ENCODE measurements at regions not wholly inside any gene's neighbourhood (a gene's known extent, or its start where the extent isn't known, plus 50 kb on each side); places are given as distances from the start of the nearest gene placed in this dataset.

- WGBS, 4 donors = 8 to 14% (median 12%) methylated on average over 5 of the region's 5 CpGs
- intact Hi-C loops (cut with DNase I) = loop anchor here in 1 of 2 donors (10.0 kb wide), 1 partner anchor 732 kb away; no protein-coding TSS in a partner anchor
- TF ChIP-seq POLR2A (IDR thresholded peaks at IDR 0.05) = no peak
- TF ChIP-seq, protein P1, sequence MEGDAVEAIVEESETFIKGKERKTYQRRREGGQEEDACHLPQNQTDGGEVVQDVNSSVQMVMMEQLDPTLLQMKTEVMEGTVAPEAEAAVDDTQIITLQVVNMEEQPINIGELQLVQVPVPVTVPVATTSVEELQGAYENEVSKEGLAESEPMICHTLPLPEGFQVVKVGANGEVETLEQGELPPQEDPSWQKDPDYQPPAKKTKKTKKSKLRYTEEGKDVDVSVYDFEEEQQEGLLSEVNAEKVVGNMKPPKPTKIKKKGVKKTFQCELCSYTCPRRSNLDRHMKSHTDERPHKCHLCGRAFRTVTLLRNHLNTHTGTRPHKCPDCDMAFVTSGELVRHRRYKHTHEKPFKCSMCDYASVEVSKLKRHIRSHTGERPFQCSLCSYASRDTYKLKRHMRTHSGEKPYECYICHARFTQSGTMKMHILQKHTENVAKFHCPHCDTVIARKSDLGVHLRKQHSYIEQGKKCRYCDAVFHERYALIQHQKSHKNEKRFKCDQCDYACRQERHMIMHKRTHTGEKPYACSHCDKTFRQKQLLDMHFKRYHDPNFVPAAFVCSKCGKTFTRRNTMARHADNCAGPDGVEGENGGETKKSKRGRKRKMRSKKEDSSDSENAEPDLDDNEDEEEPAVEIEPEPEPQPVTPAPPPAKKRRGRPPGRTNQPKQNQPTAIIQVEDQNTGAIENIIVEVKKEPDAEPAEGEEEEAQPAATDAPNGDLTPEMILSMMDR (IDR thresholded peaks at IDR 0.05) = peak; percentile 46 to 61 (median 53)
- no peak overlapping the region for H3K27ac ChIP-seq
- no peaks in the 10 kb centered on the region for H3K36me3 ChIP-seq (replicated peaks in 1 of 2)
- H3K4me1 ChIP-seq (replicated peaks in 1 of 2) = no peaks in the 10 kb centered on the region
- DNase-seq = peak in 6 of 7 donors; percentile 39 to 74 (median 58)
- H3K27me3 ChIP-seq = no peaks in the 10 kb centered on the region
- no peaks in the 10 kb centered on the region for H3K9me3 ChIP-seq (replicated peaks in 1 of 3)
- no peak overlapping the region for H3K4me3 ChIP-seq
Observed at GRCh38 chr9:90142580-90142979, 500.0 kb downstream of the DIRAS2 start.

GRCh38 chr9:90147426-90147825 is 495.2 kb downstream of the DIRAS2 start:
- Histone ChIP-seq H3K27me3 (no peaks in the 10 kb centered on the region), H3K27ac (no peak overlapping the region), H3K9me3 (replicated peaks in 1 of 3) (no peaks in the 10 kb centered on the region), H3K4me1 (replicated peaks in 1 of 2) (no peaks in the 10 kb centered on the region), H3K4me3 (no peak overlapping the region), H3K36me3 (replicated peaks in 1 of 2) (no peaks in the 10 kb centered on the region)
- DNase-seq = no peak
- intact Hi-C loops (cut with DNase I) = loop anchor here in 1 of 2 donors (10.0 kb wide), 1 partner anchor 727 kb away; no protein-coding TSS in a partner anchor
- no peak for TF ChIP-seq POLR2A (IDR thresholded peaks at IDR 0.05)
- TF ChIP-seq, protein P1 (IDR thresholded peaks at IDR 0.05) = no peak
- WGBS, 4 donors = 47 to 64% (median 54%) methylated on average over 3 of the region's 3 CpGs

DNA sequence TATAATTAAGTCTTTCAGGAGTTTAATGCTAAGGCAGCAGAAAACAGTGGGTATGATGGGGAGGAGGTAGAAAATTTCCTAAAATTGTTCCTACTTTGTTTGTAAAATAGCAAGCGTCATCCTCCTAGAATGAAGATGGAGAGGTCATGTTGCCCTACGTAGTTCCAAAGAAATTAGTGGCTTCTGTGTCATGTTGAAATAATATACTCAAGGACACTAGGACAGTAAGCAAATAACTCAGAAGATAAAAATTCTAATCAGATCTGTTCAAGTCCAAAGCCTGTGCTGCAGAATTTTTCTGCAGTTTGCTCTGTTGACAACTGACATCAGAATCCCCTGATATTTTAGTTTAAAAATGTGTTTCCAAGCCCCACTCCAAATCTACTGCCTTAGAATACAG is 486.3 kb downstream of the DIRAS2 start:
- Histone ChIP-seq H3K4me3 (no peak overlapping the region), H3K9me3 (replicated peaks in 1 of 3) (no peaks in the 10 kb centered on the region), H3K27ac (no peak overlapping the region), H3K27me3 (no peaks in the 10 kb centered on the region), H3K36me3 (replicated peaks in 1 of 2) (no peaks in the 10 kb centered on the region), H3K4me1 (replicated peaks in 1 of 2) (peaks cover 3 to 6% of the 10 kb centered on the region in 2 donors)
- no peak for TF ChIP-seq POLR2A (IDR thresholded peaks at IDR 0.05)
- TF ChIP-seq, protein P1 (IDR thresholded peaks at IDR 0.05) = no peak
- peak in 1 of 7 donors; percentile 17 for DNase-seq
- WGBS, 4 donors = 35 to 46% (median 41%) methylated on average over 2 of the region's 2 CpGs
- intact Hi-C loops (cut with DNase I) = no loop called here

- no peak overlapping the region for H3K4me3 ChIP-seq
- H3K4me1 ChIP-seq (replicated peaks in 1 of 2) = no peaks in the 10 kb centered on the region
- no peak for DNase-seq
- H3K36me3 ChIP-seq (replicated peaks in 1 of 2) = no peaks in the 10 kb centered on the region
- intact Hi-C loops (cut with DNase I) = no loop called here
- H3K27me3 ChIP-seq = no peaks in the 10 kb centered on the region
- TF ChIP-seq, protein P1 (IDR thresholded peaks at IDR 0.05) = no peak
- no peak for TF ChIP-seq POLR2A (IDR thresholded peaks at IDR 0.05)
- WGBS, 4 donors = 92 to 94% (median 94%) methylated on average over 5 of the region's 5 CpGs
- no peaks in the 10 kb centered on the region for H3K9me3 ChIP-seq (replicated peaks in 1 of 3)
- no peak overlapping the region for H3K27ac ChIP-seq
Observed at GRCh38 chr9:90162326-90162725, 480.3 kb downstream of the DIRAS2 start.
